Osteocyte (in vitro differentiated cells): ENCODE measurements at regions not wholly inside any gene's neighbourhood (a gene's known extent, or its start where the extent isn't known, plus 50 kb on each side); places are given as distances from the start of the nearest gene placed in this dataset.

ENCODE experiments used
- DNase-seq: peaks from one replicate; pipeline ENCODE4 v3.0.0; 2021; ENCODE audit warnings: mixed read lengths; ENCODE audit not compliant: unreplicated experiment; ENCODE audit errors: extremely low spot score
- H3K27ac Mint-ChIP-seq: one replicate; pipeline ENCODE4 v1.8.0; 2021; ENCODE audit warnings: mild to moderate bottlenecking, mixed read lengths; ENCODE audit not compliant: unreplicated experiment
- H3K27me3 Mint-ChIP-seq: one replicate; pipeline ENCODE4 v1.8.0; 2021; ENCODE audit warnings: mixed read lengths; ENCODE audit not compliant: unreplicated experiment
- H3K36me3 Mint-ChIP-seq: one replicate; pipeline ENCODE4 v1.8.0; 2021; ENCODE audit warnings: mixed read lengths; ENCODE audit not compliant: unreplicated experiment
- H3K4me1 Mint-ChIP-seq: one replicate; pipeline ENCODE4 v1.8.0; 2021; ENCODE audit warnings: mixed read lengths; ENCODE audit not compliant: unreplicated experiment
- H3K4me3 Mint-ChIP-seq: one replicate; pipeline ENCODE4 v1.8.0; 2021; ENCODE audit warnings: mild to moderate bottlenecking, moderate library complexity, mixed read lengths; ENCODE audit not compliant: unreplicated experiment
- H3K9me3 Mint-ChIP-seq: one replicate; pipeline ENCODE4 v1.8.0; 2021; ENCODE audit warnings: mixed read lengths; ENCODE audit not compliant: unreplicated experiment
- CTCF ChIP-seq: fragments of 200-600 bp; sonication (generic); IDR thresholded peaks from 2 replicates; pipeline ENCODE4 v1.5.0; 2021; ENCODE audit warnings: antibody characterized with exemption, mild to moderate bottlenecking, moderate library complexity

- no peaks in the 10 kb centered on the region for H3K9me3 Mint-ChIP-seq
- H3K4me3 Mint-ChIP-seq, result no peak overlapping the region
- no peaks in the 10 kb centered on the region for H3K4me1 Mint-ChIP-seq
- DNase-seq, result no peak
- H3K36me3 Mint-ChIP-seq, result no peaks in the 10 kb centered on the region
- H3K27me3 Mint-ChIP-seq, result no peaks in the 10 kb centered on the region
- no peak for TF ChIP-seq CTCF
- no peak overlapping the region for H3K27ac Mint-ChIP-seq
Measured at GRCh38 chr2:15047184-15047583, 414.7 kb downstream of the LRATD1 start.

GRCh38 chr2:15048000-15048399 is 415.5 kb downstream of the LRATD1 start:
- no peaks in the 10 kb centered on the region for H3K4me1 Mint-ChIP-seq
- no peaks in the 10 kb centered on the region for H3K27me3 Mint-ChIP-seq
- H3K4me3 Mint-ChIP-seq, result no peak overlapping the region
- DNase-seq, result no peak
- no peak for TF ChIP-seq CTCF
- no peaks in the 10 kb centered on the region for H3K36me3 Mint-ChIP-seq
- H3K9me3 Mint-ChIP-seq, result no peaks in the 10 kb centered on the region
- no peak overlapping the region for H3K27ac Mint-ChIP-seq

GRCh38 chr2:15049096-15049993 is 416.8 kb downstream of the LRATD1 start:
- Mint-ChIP-seq H3K36me3 (no peaks in the 10 kb centered on the region), H3K27me3 (no peaks in the 10 kb centered on the region), H3K9me3 (no peaks in the 10 kb centered on the region), H3K4me1 (no peaks in the 10 kb centered on the region), H3K27ac (no peak overlapping the region), H3K4me3 (no peak overlapping the region)
- no peak for TF ChIP-seq CTCF
- no peak for DNase-seq

- H3K27me3 Mint-ChIP-seq, result peaks cover 1% of the 10 kb centered on the region
- no peaks in the 10 kb centered on the region for H3K4me1 Mint-ChIP-seq
- no peak overlapping the region for H3K27ac Mint-ChIP-seq
- no peak overlapping the region for H3K4me3 Mint-ChIP-seq
- DNase-seq, result no peak
- no peak for TF ChIP-seq CTCF
- no peaks in the 10 kb centered on the region for H3K36me3 Mint-ChIP-seq
- H3K9me3 Mint-ChIP-seq, result no peaks in the 10 kb centered on the region
Measured at GRCh38 chr2:15050483-15050882, 418.0 kb downstream of the LRATD1 start.

GRCh38 chr2:15053542-15053941 is 421.0 kb downstream of the LRATD1 start:
- no peaks in the 10 kb centered on the region for H3K9me3 Mint-ChIP-seq
- no peak for TF ChIP-seq CTCF
- DNase-seq, result no peak
- no peak overlapping the region for H3K4me3 Mint-ChIP-seq
- H3K27me3 Mint-ChIP-seq, result peaks cover 2% of the 10 kb centered on the region
- H3K4me1 Mint-ChIP-seq, result no peaks in the 10 kb centered on the region
- H3K27ac Mint-ChIP-seq, result no peak overlapping the region
- H3K36me3 Mint-ChIP-seq, result no peaks in the 10 kb centered on the region
